GM12873 (cell line): ENCODE measurements at regions not wholly inside any gene's neighbourhood (a gene's known extent, or its start where the extent isn't known, plus 50 kb on each side); places are given as distances from the start of the nearest gene placed in this dataset.

Source experiments
- TF ChIP-seq, protein P1 (sequence below): IDR thresholded peaks from 2 replicates; pipeline ENCODE4 v1.5.1; 2012; ENCODE audit warnings: low read depth, mild to moderate bottlenecking, moderate library complexity, low read length, control low read depth; ENCODE audit not compliant: insufficient read depth; ENCODE audit errors: missing control alignments

DNA sequence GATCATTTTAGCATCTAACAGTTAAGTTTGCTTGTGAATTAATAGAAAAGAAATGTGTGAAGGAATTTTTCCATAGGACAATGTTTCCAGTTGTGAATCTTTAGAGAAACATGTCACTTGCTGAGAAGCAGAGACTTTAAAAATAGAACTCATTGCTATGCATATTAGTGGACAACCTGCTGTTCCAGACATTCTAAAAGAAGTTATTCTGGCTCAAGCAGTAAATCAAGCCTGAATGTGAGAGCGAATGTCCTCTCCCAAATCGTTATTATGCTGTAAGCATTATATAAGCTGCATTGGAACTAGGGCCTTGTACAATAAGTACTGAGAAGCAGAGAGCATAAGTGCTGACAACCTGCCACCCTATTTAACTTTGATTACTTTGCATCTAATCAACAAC, 990.9 kb downstream of the PLOD2 start:
- TF ChIP-seq, protein P1, sequence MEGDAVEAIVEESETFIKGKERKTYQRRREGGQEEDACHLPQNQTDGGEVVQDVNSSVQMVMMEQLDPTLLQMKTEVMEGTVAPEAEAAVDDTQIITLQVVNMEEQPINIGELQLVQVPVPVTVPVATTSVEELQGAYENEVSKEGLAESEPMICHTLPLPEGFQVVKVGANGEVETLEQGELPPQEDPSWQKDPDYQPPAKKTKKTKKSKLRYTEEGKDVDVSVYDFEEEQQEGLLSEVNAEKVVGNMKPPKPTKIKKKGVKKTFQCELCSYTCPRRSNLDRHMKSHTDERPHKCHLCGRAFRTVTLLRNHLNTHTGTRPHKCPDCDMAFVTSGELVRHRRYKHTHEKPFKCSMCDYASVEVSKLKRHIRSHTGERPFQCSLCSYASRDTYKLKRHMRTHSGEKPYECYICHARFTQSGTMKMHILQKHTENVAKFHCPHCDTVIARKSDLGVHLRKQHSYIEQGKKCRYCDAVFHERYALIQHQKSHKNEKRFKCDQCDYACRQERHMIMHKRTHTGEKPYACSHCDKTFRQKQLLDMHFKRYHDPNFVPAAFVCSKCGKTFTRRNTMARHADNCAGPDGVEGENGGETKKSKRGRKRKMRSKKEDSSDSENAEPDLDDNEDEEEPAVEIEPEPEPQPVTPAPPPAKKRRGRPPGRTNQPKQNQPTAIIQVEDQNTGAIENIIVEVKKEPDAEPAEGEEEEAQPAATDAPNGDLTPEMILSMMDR: no peak

DNA sequence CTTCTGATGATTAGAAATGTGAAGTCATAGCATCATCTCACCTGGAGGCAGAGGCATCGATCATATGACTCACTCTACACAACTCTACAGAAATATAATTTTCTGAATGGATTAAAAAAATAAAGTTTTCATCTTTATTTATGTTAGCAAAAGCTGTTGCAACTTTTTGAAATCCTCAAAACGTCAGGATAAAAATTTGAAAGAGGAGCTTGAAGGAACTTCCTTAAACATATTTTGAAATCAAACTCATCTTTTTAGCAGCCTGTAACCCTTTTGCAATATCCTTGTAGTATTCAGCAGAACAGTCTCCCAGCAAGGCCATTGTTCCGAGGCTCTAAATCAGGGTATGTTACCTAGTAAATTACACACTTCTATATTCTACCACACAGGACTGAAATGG, 985.4 kb downstream of the PLOD2 start:
- TF ChIP-seq, protein P1: no peak

DNA sequence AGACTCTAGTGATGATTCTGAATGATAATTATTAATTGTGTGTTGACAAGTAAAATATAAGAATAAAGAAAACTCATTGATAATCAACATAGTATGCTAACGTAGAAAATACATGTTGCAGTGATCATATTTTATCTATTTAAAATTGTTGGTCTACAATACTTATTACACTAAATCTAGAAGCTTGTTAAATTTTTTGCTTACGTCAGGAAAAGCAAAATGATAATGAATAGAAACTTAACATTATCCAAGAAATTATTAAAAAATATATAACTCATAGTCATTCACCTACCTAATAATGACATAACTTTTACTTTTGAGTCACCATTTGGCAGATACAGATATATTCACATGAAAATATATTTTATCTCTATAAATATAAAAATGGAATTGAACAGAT, 984.1 kb downstream of the PLOD2 start:
- TF ChIP-seq, protein P1: no peak

DNA sequence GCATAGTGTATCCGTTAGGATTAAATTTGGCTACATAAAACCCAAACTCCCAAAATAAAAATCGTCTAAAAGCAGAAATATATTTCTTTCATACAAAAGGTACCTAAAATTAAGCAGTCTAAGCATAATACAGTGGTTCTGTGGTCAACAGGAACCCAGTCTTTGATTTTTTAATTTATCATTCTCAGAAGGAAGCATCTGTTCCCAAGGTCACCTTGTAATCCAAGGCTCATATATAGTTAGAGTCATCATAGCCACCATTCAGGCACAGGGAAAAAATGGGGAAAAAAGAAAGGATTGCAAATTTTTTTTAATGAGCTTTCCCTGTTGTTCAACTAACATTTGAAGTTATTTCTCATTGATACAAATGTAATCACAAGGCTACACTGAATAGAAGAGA, 983.2 kb downstream of the PLOD2 start:
- TF ChIP-seq, protein P1: no peak

DNA sequence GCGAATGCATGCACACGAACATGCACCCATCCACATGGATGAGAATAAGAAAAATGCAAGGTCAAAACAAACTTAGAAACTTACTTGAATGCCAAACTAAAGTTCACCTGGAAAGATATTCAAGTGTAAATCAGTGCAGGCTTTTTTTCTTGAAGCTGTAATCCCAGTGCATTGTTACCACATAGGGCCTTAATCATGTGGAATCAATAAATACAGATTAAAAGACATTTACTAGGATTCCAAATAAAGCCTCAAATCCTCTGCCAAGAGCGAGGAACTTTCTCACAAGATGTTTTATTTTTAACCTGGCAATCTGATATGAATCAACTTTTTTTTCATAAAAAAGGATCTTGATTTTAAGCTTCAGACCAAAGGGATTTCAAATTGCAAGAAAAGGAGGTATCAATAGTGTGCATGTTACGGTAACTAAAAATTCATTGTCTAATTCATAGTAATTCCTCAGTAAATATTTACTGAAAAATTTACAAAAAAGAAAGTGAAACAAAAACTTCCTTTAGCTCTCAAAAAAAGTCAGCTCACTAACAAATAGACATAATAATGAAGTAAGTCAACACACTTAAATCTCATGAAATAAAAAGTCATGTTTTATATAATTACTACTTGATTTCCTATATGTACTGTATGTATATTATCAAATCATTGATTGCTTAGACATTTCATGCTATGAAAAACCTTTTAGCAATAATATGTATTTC, 978.6 kb downstream of the PLOD2 start:
- TF ChIP-seq, protein P1: no peak

DNA sequence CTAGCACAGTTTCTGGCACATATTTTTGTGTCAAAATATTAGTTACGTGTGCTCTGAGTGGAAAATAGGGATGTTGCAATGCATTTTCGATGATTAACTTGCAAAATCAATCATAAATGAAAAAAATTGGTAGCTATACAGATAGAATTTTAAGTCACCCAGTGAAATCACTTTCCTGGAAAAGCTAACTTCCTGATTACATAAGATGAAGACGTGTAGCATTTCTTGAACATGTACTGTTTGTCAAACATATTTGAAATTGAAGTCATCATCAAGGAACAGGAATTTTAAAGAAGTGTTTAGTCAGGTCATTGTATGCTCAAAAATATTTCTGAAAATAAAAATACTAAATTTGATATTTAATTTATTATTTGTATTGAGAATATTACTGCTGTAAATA, 977.7 kb downstream of the PLOD2 start:
- TF ChIP-seq, protein P1: no peak

DNA sequence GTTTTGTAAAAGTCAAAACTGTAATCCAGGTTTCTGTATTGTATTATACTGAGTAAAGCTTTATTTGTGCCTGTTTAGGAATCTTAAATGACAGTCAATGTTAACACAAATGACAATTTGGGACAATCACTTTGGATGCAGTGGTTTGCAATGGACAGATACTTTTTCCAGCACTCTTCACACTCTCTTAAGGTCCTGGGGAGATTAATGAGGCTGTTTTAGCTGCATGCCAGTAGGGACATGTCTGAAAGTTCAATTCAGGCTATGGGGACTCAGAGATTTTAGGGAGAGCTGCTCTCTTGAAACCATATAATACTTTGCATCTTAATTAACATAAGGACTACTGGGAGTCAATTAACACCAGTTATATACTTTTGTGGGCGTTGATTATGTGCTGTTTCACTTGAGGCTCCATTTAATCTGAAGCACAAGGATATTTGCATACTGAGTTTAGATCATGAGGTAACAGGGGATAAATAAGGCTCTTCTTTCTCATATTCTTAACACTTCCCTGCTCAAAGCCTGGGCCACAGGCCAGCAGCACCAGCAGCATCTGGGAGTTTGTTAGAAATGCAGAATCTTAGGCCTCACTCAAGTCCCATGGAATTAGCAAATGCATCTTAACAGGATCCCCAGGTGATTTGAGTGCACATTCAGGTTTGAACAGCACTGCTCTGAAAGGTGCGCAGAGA, 972.8 kb downstream of the PLOD2 start:
- TF ChIP-seq, protein P1: no peak
